HCT116 (cell line): ENCODE measurements at regions not wholly inside any gene's neighbourhood (a gene's known extent, or its start where the extent isn't known, plus 50 kb on each side); places are given as distances from the start of the nearest gene placed in this dataset.

Source experiments
- ATAC-seq: fragments of 200-7000 bp; cut with Tn5 transposase; 2 replicates; pipeline ENCODE4 v1.9.1; 2020; ENCODE audit warnings: mild to moderate bottlenecking, moderate library complexity
- BruUV-seq: library from RNA; stranded (reverse); fragments of 400-500 nt; replicated peaks from 2 replicates; lab custom pipeline; 2021; lab: Mats Ljungman, UMichigan
- CTCF ChIA-PET: fragments of 300-600 bp; sonication (Branson Sonifier 250); formaldehyde crosslinking; loops from one replicate; lab custom pipeline; 2021; ENCODE audit warnings: antibody characterized with exemption; lab: Charles Lee
- POLR2A ChIA-PET: fragments of 300-600, 350-600 bp; sonication (Branson Sonifier 250); formaldehyde crosslinking; loops from one replicate; lab custom pipeline; 2021; ENCODE audit warnings: antibody characterized with exemption; lab: Charles Lee
- RAD21 ChIA-PET, 2 experiments: fragments of 300-600 bp; sonication (Branson Sonifier 250); formaldehyde crosslinking; loops; one replicate each; lab custom pipeline; 2023; ENCODE audit warnings: low total read pairs in 2 of 2; ENCODE audit not compliant: uncharacterized antibody in 2 of 2, unreplicated experiment in 2 of 2, low non-redundant PET in 1 of 2; lab: Charles Lee
- DNase-seq: peaks from one replicate; pipeline ENCODE4 v3.0.0-alpha.2; 2010; ENCODE audit warnings: low read depth, low spot score
- H2AFZ ChIP-seq: fragments of 200-600 bp; shearing (Covaris generic), sonication (generic); 2 replicates; pipeline ENCODE4 v1.6.1; 2017; ENCODE audit warnings: low read depth, mixed run types, mixed read lengths, antibody characterized with exemption, low read length; ENCODE audit not compliant: poor library complexity, severe bottlenecking
- H3K27ac ChIP-seq: 2 replicates; pipeline ENCODE4 v1.5.1; 2012; ENCODE audit warnings: low read depth, low read length
- H3K27me3 ChIP-seq: fragments of 200-600 bp; sonication (generic); 2 replicates; pipeline ENCODE4 v1.6.1; 2016; ENCODE audit warnings: mixed run types, low read length, mixed read lengths; ENCODE audit not compliant: insufficient read depth
- H3K36me3 ChIP-seq, 2 experiments: fragments of 200-500 bp in 1 of 2; fragments of 200-600 bp in 1 of 2; sonication (Bioruptor generic) in 1 of 2; sonication (generic) in 1 of 2; 2 replicates each; pipeline versions ENCODE4 v1.5.1 to v1.6.1; 2014 to 2016; ENCODE audit warnings: low read length in 2 of 2, inconsistent platforms in 1 of 2, mixed read lengths in 1 of 2, mixed run types in 1 of 2; ENCODE audit not compliant: insufficient read depth in 2 of 2, control insufficient read depth in 1 of 2
- H3K4me1 ChIP-seq, 2 experiments: fragments of 200-600 bp in 1 of 2; sonication (generic) in 1 of 2; 2 replicates each; pipeline versions ENCODE4 v1.5.1 to v1.6.1; 2012 to 2017; ENCODE audit warnings: low read length in 2 of 2, inconsistent platforms in 1 of 2, mild to moderate bottlenecking in 1 of 2, mixed read lengths in 1 of 2, mixed run types in 1 of 2, moderate library complexity in 1 of 2; ENCODE audit not compliant: insufficient read depth in 2 of 2, control insufficient read depth in 1 of 2
- H3K4me2 ChIP-seq: fragments of 200-600 bp; sonication (generic); 2 replicates; pipeline ENCODE4 v1.6.1; 2017; ENCODE audit warnings: mixed run types, low read length, mixed read lengths
- H3K4me3 ChIP-seq, 2 experiments: fragments of 200-600 bp in 1 of 2; sonication (generic) in 1 of 2; replicated peaks in 1 of 2; 2 replicates each; pipeline ENCODE4 v1.5.1; 2011 to 2016; ENCODE audit warnings: low read length in 2 of 2, control low read depth in 1 of 2, low read depth in 1 of 2, mild to moderate bottlenecking in 1 of 2, mixed read lengths in 1 of 2, mixed run types in 1 of 2
- H3K79me2 ChIP-seq: fragments of 200-600 bp; sonication (generic); 2 replicates; pipeline ENCODE4 v1.6.1; 2017; ENCODE audit warnings: mild to moderate bottlenecking, mixed run types, low read length, moderate library complexity, mixed read lengths; ENCODE audit not compliant: insufficient read depth
- H3K9ac ChIP-seq: fragments of 200-600 bp; sonication (generic); 2 replicates; pipeline ENCODE4 v1.6.1; 2016; ENCODE audit warnings: low read length, mixed read lengths
- H3K9me2 ChIP-seq: fragments of 200-600 bp; sonication (generic), shearing (Covaris generic); 2 replicates; pipeline ENCODE4 v1.6.1; 2017; ENCODE audit warnings: mixed run types, mild to moderate bottlenecking, moderate library complexity; ENCODE audit not compliant: insufficient read depth
- H3K9me3 ChIP-seq, 2 experiments: fragments of 200-500 bp in 1 of 2; fragments of 200-600 bp in 1 of 2; sonication (Bioruptor generic) in 1 of 2; sonication (generic) in 1 of 2; 2 replicates each; pipeline ENCODE4 v1.6.1; 2014 to 2017; ENCODE audit warnings: low read length in 2 of 2, mixed read lengths in 2 of 2, inconsistent platforms in 1 of 2, low read depth in 1 of 2, mild to moderate bottlenecking in 1 of 2, mixed run types in 1 of 2, moderate library complexity in 1 of 2; ENCODE audit not compliant: control insufficient read depth in 1 of 2, insufficient read depth in 1 of 2
- H4K20me1 ChIP-seq: fragments of 200-600 bp; sonication (generic), shearing (Covaris generic); 2 replicates; pipeline ENCODE4 v1.6.1; 2017; ENCODE audit warnings: mixed run types, mild to moderate bottlenecking, moderate library complexity; ENCODE audit not compliant: insufficient read depth
- CBX3 ChIP-seq: IDR thresholded peaks from 2 replicates; pipeline ENCODE4 v1.6.1; 2012; ENCODE audit warnings: low read depth
- POLR2A ChIP-seq: IDR thresholded peaks from 2 replicates; pipeline ENCODE4 v1.7.0; 2011; ENCODE audit warnings: borderline replicate concordance; ENCODE audit not compliant: insufficient read depth, insufficient read length; ENCODE audit errors: extremely low read depth
- RAD21 ChIP-seq: IDR thresholded peaks from 2 replicates; pipeline ENCODE4 v1.6.1; 2012; ENCODE audit warnings: low read depth, mild to moderate bottlenecking
- TCF7L2 ChIP-seq: IDR thresholded peaks from 2 replicates; pipeline ENCODE4 v1.7.0; 2011; ENCODE audit warnings: borderline replicate concordance, inconsistent platforms; ENCODE audit not compliant: insufficient read depth, insufficient read length; ENCODE audit errors: extremely low read depth
- YY1 ChIP-seq: IDR thresholded peaks from 2 replicates; pipeline ENCODE4 v1.6.1; 2011; ENCODE audit warnings: low read length, low read depth, moderate library complexity, mild to moderate bottlenecking; ENCODE audit not compliant: insufficient replicate concordance; ENCODE audit errors: extremely low read depth
- intact Hi-C: fragments of 100-400 bp; cut with micrococcal nuclease; formaldehyde crosslinking; loops from 2 replicates; pipeline ENCODE4 v1.10.0; 2022
- TF ChIP-seq, protein P1 (sequence below), 3 experiments: fragments of 200-600 bp in 1 of 3; sonication (generic) in 1 of 3; IDR thresholded peaks in 2 of 3; conservative IDR thresholded peaks in 1 of 3; 2 replicates each; pipeline ENCODE4 v1.5.1; 2012 to 2017; ENCODE audit warnings: low read depth in 2 of 3, low read length in 2 of 3, antibody characterized with exemption in 1 of 3, borderline replicate concordance in 1 of 3, control low read depth in 1 of 3, mild to moderate bottlenecking in 1 of 3, mixed read lengths in 1 of 3, mixed run types in 1 of 3, moderate library complexity in 1 of 3; ENCODE audit not compliant: insufficient read depth in 1 of 3
- TF ChIP-seq, protein P2 (sequence below): IDR thresholded peaks from 2 replicates; pipeline ENCODE4 v1.6.1; 2012; ENCODE audit warnings: low read depth
- TF ChIP-seq, protein P3 (sequence below): IDR thresholded peaks from 2 replicates; pipeline ENCODE4 v1.6.1; 2012

DNA sequence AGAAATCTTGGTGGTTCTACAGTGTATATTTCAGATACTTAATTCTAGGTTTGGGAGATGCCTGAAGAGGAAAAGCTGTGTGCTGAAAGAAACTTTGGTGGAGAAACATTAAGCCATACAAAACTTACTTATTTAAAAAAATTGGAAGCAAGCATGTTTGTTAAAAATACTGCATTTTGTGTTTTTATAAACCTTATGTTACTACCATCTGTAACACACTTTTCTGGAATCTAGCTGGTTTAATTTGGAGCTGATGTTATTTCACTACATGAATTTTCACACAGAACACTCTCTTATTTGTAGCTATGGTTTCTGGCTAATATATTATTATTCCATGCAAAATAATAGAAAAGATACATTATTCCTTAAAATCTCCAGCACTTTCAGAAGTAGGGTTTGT lies 710.7 kb downstream of the ADGRL2 start:
- CTCF ChIA-PET = no interaction called here
- RAD21 ChIA-PET = no interaction called here
- no peak overlapping the region for H3K27ac ChIP-seq
- intact Hi-C loops = no loop called here
- H3K4me1 ChIP-seq = no peaks in the 10 kb centered on the region
- no peak overlapping the region for H3K9ac ChIP-seq
- H3K4me3 ChIP-seq = no peak overlapping the region
- no peaks in the 10 kb centered on the region for H3K9me2 ChIP-seq
- H3K4me2 ChIP-seq = no peak overlapping the region
- POLR2A ChIA-PET = no interaction called here
- no peaks in the 10 kb centered on the region for H4K20me1 ChIP-seq
- BruUV-seq = no TSS peak
- H3K9me3 ChIP-seq = peaks cover 0 to 5% of the 10 kb centered on the region in 2 experiments; a peak in 2 of 4 replicates
- no peak for ATAC-seq
- H3K27me3 ChIP-seq = no peaks in the 10 kb centered on the region
- H2AFZ ChIP-seq = no peak overlapping the region
- TF ChIP-seq, protein P1, sequence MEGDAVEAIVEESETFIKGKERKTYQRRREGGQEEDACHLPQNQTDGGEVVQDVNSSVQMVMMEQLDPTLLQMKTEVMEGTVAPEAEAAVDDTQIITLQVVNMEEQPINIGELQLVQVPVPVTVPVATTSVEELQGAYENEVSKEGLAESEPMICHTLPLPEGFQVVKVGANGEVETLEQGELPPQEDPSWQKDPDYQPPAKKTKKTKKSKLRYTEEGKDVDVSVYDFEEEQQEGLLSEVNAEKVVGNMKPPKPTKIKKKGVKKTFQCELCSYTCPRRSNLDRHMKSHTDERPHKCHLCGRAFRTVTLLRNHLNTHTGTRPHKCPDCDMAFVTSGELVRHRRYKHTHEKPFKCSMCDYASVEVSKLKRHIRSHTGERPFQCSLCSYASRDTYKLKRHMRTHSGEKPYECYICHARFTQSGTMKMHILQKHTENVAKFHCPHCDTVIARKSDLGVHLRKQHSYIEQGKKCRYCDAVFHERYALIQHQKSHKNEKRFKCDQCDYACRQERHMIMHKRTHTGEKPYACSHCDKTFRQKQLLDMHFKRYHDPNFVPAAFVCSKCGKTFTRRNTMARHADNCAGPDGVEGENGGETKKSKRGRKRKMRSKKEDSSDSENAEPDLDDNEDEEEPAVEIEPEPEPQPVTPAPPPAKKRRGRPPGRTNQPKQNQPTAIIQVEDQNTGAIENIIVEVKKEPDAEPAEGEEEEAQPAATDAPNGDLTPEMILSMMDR (IDR thresholded peaks at IDR 0.05 in 2 of 3, conservative IDR thresholded peaks at IDR 0.05 in 1 of 3; ENCODE audit: borderline replicate concordance in 1 of 3, insufficient read depth in 1 of 3, low read depth in 2 of 3, low read length in 2 of 3) = no peak
- TF ChIP-seq CBX3 = no peak
- TF ChIP-seq POLR2A = no peak
- TF ChIP-seq, all 23 proteins: peak for 0
- no peaks in the 10 kb centered on the region for H3K36me3 ChIP-seq
- DNase-seq = no peak
- H3K79me2 ChIP-seq = no peaks in the 10 kb centered on the region

DNA sequence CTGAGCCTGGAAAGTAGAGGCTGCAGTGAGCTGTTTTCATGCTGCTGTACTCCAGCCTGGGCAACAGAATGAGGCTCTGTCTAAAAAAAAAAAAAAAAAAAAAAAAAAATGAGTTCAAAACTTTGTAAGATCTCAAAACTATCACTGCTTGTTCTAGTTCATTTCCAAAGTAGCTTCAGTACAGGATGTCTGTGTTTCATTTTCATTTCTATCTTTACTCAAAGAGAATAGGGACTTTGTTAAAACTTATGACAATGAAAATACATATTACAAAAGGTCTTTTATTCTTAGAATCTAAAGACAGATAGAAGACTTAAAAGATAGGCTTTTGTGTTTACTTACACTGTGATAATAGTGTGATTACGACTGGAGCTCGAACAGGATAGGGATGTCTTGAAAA lies 709.7 kb downstream of the ADGRL2 start:
- Histone ChIP-seq H3K4me2 (no peak overlapping the region), H3K27ac (no peak overlapping the region), H3K27me3 (no peaks in the 10 kb centered on the region), H2AFZ (no peak overlapping the region), H3K4me3 (no peak overlapping the region), H3K9ac (no peak overlapping the region), H3K79me2 (no peaks in the 10 kb centered on the region), H3K36me3 (no peaks in the 10 kb centered on the region), H3K9me2 (no peaks in the 10 kb centered on the region)
- ChIA-PET POLR2A (no interaction called here), CTCF (no interaction called here)
- BruUV-seq = no TSS peak
- intact Hi-C loops = no loop called here
- no peak for ATAC-seq
- TF ChIP-seq TCF7L2 (no peak), YY1 (no peak), RAD21 (no peak), POLR2A (no peak)
- TF ChIP-seq, protein P2, sequence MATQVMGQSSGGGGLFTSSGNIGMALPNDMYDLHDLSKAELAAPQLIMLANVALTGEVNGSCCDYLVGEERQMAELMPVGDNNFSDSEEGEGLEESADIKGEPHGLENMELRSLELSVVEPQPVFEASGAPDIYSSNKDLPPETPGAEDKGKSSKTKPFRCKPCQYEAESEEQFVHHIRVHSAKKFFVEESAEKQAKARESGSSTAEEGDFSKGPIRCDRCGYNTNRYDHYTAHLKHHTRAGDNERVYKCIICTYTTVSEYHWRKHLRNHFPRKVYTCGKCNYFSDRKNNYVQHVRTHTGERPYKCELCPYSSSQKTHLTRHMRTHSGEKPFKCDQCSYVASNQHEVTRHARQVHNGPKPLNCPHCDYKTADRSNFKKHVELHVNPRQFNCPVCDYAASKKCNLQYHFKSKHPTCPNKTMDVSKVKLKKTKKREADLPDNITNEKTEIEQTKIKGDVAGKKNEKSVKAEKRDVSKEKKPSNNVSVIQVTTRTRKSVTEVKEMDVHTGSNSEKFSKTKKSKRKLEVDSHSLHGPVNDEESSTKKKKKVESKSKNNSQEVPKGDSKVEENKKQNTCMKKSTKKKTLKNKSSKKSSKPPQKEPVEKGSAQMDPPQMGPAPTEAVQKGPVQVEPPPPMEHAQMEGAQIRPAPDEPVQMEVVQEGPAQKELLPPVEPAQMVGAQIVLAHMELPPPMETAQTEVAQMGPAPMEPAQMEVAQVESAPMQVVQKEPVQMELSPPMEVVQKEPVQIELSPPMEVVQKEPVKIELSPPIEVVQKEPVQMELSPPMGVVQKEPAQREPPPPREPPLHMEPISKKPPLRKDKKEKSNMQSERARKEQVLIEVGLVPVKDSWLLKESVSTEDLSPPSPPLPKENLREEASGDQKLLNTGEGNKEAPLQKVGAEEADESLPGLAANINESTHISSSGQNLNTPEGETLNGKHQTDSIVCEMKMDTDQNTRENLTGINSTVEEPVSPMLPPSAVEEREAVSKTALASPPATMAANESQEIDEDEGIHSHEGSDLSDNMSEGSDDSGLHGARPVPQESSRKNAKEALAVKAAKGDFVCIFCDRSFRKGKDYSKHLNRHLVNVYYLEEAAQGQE = no peak
- TF ChIP-seq, protein P3, sequence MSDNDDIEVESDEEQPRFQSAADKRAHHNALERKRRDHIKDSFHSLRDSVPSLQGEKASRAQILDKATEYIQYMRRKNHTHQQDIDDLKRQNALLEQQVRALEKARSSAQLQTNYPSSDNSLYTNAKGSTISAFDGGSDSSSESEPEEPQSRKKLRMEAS = no peak
- TF ChIP-seq, all 23 proteins: peak for 0
- RAD21 ChIA-PET = no interaction called here
- Histone ChIP-seq H4K20me1 (no peaks in the 10 kb centered on the region), H3K9me3 (peaks cover 0 to 5% of the 10 kb centered on the region in 2 experiments; a peak in 2 of 4 replicates), H3K4me1 (no peaks in the 10 kb centered on the region)
- DNase-seq = no peak
